Endothelial cell (in vitro differentiated cells): ENCODE measurements at regions not wholly inside any gene's neighbourhood (a gene's known extent, or its start where the extent isn't known, plus 50 kb on each side); places are given as distances from the start of the nearest gene placed in this dataset.

Experiments
- DNase-seq: peaks from one replicate; pipeline ENCODE4 v3.0.0; 2021; ENCODE audit warnings: low spot score
- H3K27ac Mint-ChIP-seq: one replicate; pipeline ENCODE4 v1.8.0; 2021; ENCODE audit warnings: mixed read lengths, inconsistent platforms; ENCODE audit not compliant: unreplicated experiment
- H3K27me3 Mint-ChIP-seq: one replicate; pipeline ENCODE4 v1.8.0; 2021; ENCODE audit warnings: mild to moderate bottlenecking, moderate library complexity, mixed read lengths, inconsistent platforms; ENCODE audit not compliant: unreplicated experiment
- H3K36me3 Mint-ChIP-seq: one replicate; pipeline ENCODE4 v1.8.0; 2021; ENCODE audit warnings: mild to moderate bottlenecking, low read depth, mixed read lengths, inconsistent platforms; ENCODE audit not compliant: unreplicated experiment
- H3K4me1 Mint-ChIP-seq: one replicate; pipeline ENCODE4 v1.8.0; 2021; ENCODE audit warnings: mild to moderate bottlenecking, mixed read lengths, inconsistent platforms; ENCODE audit not compliant: unreplicated experiment
- H3K4me3 Mint-ChIP-seq: one replicate; pipeline ENCODE4 v1.8.0; 2021; ENCODE audit warnings: mild to moderate bottlenecking, mixed read lengths, inconsistent platforms; ENCODE audit not compliant: unreplicated experiment
- H3K9me3 Mint-ChIP-seq: one replicate; pipeline ENCODE4 v1.8.0; 2021; ENCODE audit warnings: mixed read lengths, inconsistent platforms; ENCODE audit not compliant: unreplicated experiment
- TF ChIP-seq, protein P1 (sequence below): fragments of 200-600 bp; sonication (generic); IDR thresholded peaks from one replicate; pipeline ENCODE4 v1.5.0; 2021; ENCODE audit warnings: antibody characterized with exemption; ENCODE audit not compliant: unreplicated experiment

DNA sequence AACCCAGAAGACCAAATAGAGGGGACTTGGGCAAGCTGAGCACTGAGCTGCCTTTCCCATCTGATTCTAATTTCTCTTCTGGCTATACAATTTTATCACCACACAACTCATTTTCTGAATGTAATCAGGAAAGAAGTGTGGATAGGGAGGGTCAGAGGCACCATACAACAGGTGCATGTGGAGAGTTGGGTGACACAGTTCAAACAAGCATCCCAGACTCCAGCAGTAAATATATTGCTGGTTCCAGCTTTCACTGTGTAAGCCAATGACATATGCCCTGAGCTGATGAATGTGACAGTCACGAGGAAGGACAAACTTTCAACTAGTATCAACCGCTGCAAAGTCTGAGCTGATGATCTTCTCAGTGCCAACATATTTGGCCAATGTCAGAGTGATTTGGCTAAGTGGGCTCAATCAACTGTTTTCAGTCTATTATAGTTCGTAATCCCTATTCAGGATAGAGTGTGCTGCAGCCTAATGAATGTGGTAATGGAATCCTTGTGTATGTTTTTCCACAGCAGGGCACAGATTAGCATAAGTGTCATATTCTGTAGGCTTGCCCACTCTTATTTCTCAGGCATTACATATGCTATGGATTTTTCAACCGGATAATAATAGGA, 109.9 kb upstream of the MEIS1 start:
- no peaks in the 10 kb centered on the region for H3K36me3 Mint-ChIP-seq
- no peak overlapping the region for H3K27ac Mint-ChIP-seq
- TF ChIP-seq, protein P1, sequence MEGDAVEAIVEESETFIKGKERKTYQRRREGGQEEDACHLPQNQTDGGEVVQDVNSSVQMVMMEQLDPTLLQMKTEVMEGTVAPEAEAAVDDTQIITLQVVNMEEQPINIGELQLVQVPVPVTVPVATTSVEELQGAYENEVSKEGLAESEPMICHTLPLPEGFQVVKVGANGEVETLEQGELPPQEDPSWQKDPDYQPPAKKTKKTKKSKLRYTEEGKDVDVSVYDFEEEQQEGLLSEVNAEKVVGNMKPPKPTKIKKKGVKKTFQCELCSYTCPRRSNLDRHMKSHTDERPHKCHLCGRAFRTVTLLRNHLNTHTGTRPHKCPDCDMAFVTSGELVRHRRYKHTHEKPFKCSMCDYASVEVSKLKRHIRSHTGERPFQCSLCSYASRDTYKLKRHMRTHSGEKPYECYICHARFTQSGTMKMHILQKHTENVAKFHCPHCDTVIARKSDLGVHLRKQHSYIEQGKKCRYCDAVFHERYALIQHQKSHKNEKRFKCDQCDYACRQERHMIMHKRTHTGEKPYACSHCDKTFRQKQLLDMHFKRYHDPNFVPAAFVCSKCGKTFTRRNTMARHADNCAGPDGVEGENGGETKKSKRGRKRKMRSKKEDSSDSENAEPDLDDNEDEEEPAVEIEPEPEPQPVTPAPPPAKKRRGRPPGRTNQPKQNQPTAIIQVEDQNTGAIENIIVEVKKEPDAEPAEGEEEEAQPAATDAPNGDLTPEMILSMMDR, result no peak
- H3K4me3 Mint-ChIP-seq, result no peak overlapping the region
- no peaks in the 10 kb centered on the region for H3K27me3 Mint-ChIP-seq
- no peak for DNase-seq
- H3K4me1 Mint-ChIP-seq, result peaks cover 11% of the 10 kb centered on the region
- no peaks in the 10 kb centered on the region for H3K9me3 Mint-ChIP-seq

DNA sequence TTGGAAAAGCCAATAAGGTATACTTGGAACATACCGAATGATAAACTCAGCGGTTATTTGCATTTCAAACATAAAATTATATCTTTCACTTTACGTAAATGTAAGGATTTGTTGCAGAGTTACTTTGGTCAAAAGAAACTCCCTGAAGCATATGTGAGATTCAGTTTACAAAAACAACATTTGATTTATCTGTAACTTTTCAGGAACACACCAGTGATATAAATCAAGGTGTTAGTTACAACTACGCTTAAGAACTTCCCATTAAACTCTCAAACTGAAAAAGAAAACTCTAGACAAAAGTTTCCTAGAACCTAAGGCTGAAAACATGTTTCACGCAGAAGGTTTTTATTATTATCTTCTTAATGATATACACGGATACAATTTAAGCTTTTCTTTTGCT, 110.6 kb upstream of the MEIS1 start:
- H3K4me3 Mint-ChIP-seq, result no peak overlapping the region
- no peak overlapping the region for H3K27ac Mint-ChIP-seq
- no peaks in the 10 kb centered on the region for H3K9me3 Mint-ChIP-seq
- peaks cover 4% of the 10 kb centered on the region for H3K4me1 Mint-ChIP-seq
- H3K36me3 Mint-ChIP-seq, result no peaks in the 10 kb centered on the region
- H3K27me3 Mint-ChIP-seq, result no peaks in the 10 kb centered on the region
- no peak for DNase-seq
- TF ChIP-seq, protein P1, result no peak

- Mint-ChIP-seq H3K27ac (no peak overlapping the region), H3K27me3 (no peaks in the 10 kb centered on the region), H3K9me3 (no peaks in the 10 kb centered on the region), H3K4me3 (no peak overlapping the region), H3K4me1 (no peaks in the 10 kb centered on the region), H3K36me3 (no peaks in the 10 kb centered on the region)
- DNase-seq, result no peak
- TF ChIP-seq, protein P1, result no peak
Measured at GRCh38 chr2:66323406-66323805, 111.5 kb upstream of the MEIS1 start.

- Mint-ChIP-seq H3K36me3 (no peaks in the 10 kb centered on the region), H3K4me3 (no peak overlapping the region), H3K4me1 (peaks cover 3% of the 10 kb centered on the region), H3K27ac (no peak overlapping the region), H3K9me3 (no peaks in the 10 kb centered on the region), H3K27me3 (no peaks in the 10 kb centered on the region)
- no peak for DNase-seq
- TF ChIP-seq, protein P1, result no peak
Measured at GRCh38 chr2:66322506-66323260, 112.2 kb upstream of the MEIS1 start.

GRCh38 chr2:66318009-66318561, 116.8 kb upstream of the MEIS1 start:
- no peak overlapping the region for H3K4me3 Mint-ChIP-seq
- peaks cover 3% of the 10 kb centered on the region for H3K4me1 Mint-ChIP-seq
- H3K9me3 Mint-ChIP-seq, result no peaks in the 10 kb centered on the region
- TF ChIP-seq, protein P1, result no peak
- DNase-seq, result no peak
- H3K27ac Mint-ChIP-seq, result no peak overlapping the region
- H3K36me3 Mint-ChIP-seq, result no peaks in the 10 kb centered on the region
- no peaks in the 10 kb centered on the region for H3K27me3 Mint-ChIP-seq
